ENCODE measurements at regions not wholly inside any gene's neighbourhood (a gene's known extent, or its start where the extent isn't known, plus 50 kb on each side); places are given as distances from the start of the nearest gene placed in this dataset.
"Not testable (repeated sequence)": the region's sequence is repeated elsewhere in the genome, so short reads cannot be mapped to it uniquely, and the experiment has no call there.

GRCh38 chr13:44678197-44678596 lies 102.1 kb upstream of the TSC22D1 start:
- Histone ChIP-seq H3K9ac (ENCODE audit: low read length) (no peak overlapping the region), H3K36me3 (ENCODE audit: control insufficient read depth, insufficient read depth, low read length, severe bottlenecking) (no peaks in the 10 kb centered on the region), H3K4me3 (ENCODE audit: low read length) (no peak overlapping the region), H3K27me3 (replicated peaks; ENCODE audit: control insufficient read depth, insufficient read depth, low read length) (no peaks in the 10 kb centered on the region), H3K9me3 (ENCODE audit: control insufficient read depth, low read length) (no peaks in the 10 kb centered on the region), H3K4me1 (ENCODE audit: control insufficient read depth, insufficient read depth, low read length) (peaks cover 19% of the 10 kb centered on the region)
- DNase-seq (ENCODE audit: low read depth): no peak

DNA sequence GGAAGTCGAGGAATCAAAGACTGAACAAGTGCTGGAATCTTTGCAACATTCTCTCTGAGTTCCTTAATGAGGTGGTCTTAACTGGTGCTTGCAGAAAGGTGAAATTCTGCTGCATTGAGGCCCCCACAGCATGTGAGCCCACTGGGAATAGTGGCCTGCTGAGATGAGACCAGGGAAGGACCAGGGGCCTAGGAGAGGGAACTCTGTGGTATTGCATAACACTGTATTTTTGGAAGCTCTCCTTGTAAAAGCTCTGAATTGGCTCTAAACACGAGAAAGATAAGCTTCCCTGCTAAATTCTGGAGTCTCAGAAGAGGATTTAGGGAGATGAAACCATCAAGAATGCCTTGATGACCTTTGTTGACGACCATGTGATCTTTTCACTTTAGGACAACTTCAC lies 100.4 kb upstream of the TSC22D1 start:
- peak; percentile 28 for DNase-seq (ENCODE audit: low read depth)
- Histone ChIP-seq H3K4me3 (ENCODE audit: low read length) (no peak overlapping the region), H3K27me3 (replicated peaks; ENCODE audit: control insufficient read depth, insufficient read depth, low read length) (no peaks in the 10 kb centered on the region), H3K4me1 (ENCODE audit: control insufficient read depth, insufficient read depth, low read length) (peaks cover 19% of the 10 kb centered on the region), H3K9ac (ENCODE audit: low read length) (no peak overlapping the region), H3K36me3 (ENCODE audit: control insufficient read depth, insufficient read depth, low read length, severe bottlenecking) (no peaks in the 10 kb centered on the region), H3K9me3 (ENCODE audit: control insufficient read depth, low read length) (no peaks in the 10 kb centered on the region)

- Histone ChIP-seq H3K36me3 (ENCODE audit: control insufficient read depth, insufficient read depth, low read length, severe bottlenecking) (no peaks in the 10 kb centered on the region), H3K27me3 (replicated peaks; ENCODE audit: control insufficient read depth, insufficient read depth, low read length) (no peaks in the 10 kb centered on the region), H3K9me3 (ENCODE audit: control insufficient read depth, low read length) (peaks cover 6% of the 10 kb centered on the region), H3K4me1 (ENCODE audit: control insufficient read depth, insufficient read depth, low read length) (peaks cover 28% of the 10 kb centered on the region), H3K4me3 (ENCODE audit: low read length) (no peak overlapping the region), H3K9ac (ENCODE audit: low read length) (no peak overlapping the region)
- no peak for DNase-seq (ENCODE audit: low read depth)
These were observed 93.4 kb upstream of the TSC22D1 start for GRCh38 chr13:44669534-44669933.

GRCh38 chr13:44668688-44669087 lies 92.6 kb upstream of the TSC22D1 start:
- peak overlapping the region; percentile 50 for H3K9ac ChIP-seq (ENCODE audit: low read length)

DNA sequence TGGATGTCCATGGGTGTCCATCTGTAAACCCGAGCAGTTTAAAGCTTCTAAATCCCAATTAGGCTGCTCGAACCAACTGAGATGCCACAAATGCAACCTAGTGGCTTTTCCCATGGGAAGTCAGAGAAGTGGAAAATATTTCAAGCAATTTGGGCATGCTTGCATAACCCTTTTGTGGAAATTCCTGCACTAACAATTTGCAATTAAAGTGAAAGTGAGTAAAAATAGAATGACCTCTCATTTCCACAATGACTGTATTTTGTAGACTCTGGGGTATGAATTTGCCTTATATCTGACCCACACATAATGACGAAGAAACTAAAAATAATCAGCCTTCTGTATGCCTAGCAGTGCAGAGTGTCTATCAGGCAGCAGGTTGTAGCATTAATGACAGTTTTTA lies 91.8 kb upstream of the TSC22D1 start:
- peak; percentile 84 for DNase-seq (ENCODE audit: low read depth)

More at GRCh38 chr13:44668688-44669087, 92.6 kb upstream of the TSC22D1 start:
- Histone ChIP-seq H3K4me1 (ENCODE audit: control insufficient read depth, insufficient read depth, low read length) (peaks cover 28% of the 10 kb centered on the region), H3K36me3 (ENCODE audit: control insufficient read depth, insufficient read depth, low read length, severe bottlenecking) (no peaks in the 10 kb centered on the region), H3K4me3 (ENCODE audit: low read length) (peak overlapping the region; percentile 61), H3K27me3 (replicated peaks; ENCODE audit: control insufficient read depth, insufficient read depth, low read length) (no peaks in the 10 kb centered on the region), H3K9me3 (ENCODE audit: control insufficient read depth, low read length) (peaks cover 6% of the 10 kb centered on the region)
- peak; percentile 67 for DNase-seq (ENCODE audit: low read depth)

DNA sequence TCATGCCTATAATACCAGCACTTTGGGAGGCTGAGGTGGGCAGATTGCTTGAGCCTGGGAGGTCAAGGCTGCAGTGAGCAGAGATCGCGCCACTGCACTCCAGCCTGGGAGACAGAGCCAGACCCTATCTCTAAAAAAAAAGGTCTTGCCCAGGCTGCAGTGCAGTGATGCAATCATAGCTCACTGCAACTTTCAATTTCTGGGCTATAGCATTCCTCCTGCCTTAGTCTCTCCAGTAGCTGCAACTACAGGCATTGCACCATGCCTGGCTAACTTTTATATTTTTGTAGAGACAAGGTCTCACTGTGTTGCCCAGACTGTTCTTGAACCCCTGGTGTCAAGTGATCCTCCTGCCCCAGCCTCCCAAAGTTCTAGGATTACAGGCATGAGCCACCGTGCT lies 90.4 kb upstream of the TSC22D1 start:
- H3K9me3 ChIP-seq (ENCODE audit: control insufficient read depth, low read length); H3K36me3 ChIP-seq (ENCODE audit: control insufficient read depth, insufficient read depth, low read length, severe bottlenecking); H3K4me3 ChIP-seq (ENCODE audit: low read length); H3K9ac ChIP-seq (ENCODE audit: low read length); H3K27me3 ChIP-seq (replicated peaks; ENCODE audit: control insufficient read depth, insufficient read depth, low read length): not testable (repeated sequence)
- peak; percentile 79 for DNase-seq (ENCODE audit: low read depth)
- H3K4me1 ChIP-seq (ENCODE audit: control insufficient read depth, insufficient read depth, low read length): peaks cover 28% of the 10 kb centered on the region

More for the DNA sequence above, 91.8 kb upstream of the TSC22D1 start:
- Histone ChIP-seq H3K4me3 (ENCODE audit: low read length) (peak overlapping the region; percentile 61), H3K27me3 (replicated peaks; ENCODE audit: control insufficient read depth, insufficient read depth, low read length) (no peaks in the 10 kb centered on the region), H3K9me3 (ENCODE audit: control insufficient read depth, low read length) (peaks cover 6% of the 10 kb centered on the region), H3K4me1 (ENCODE audit: control insufficient read depth, insufficient read depth, low read length) (peaks cover 28% of the 10 kb centered on the region), H3K36me3 (ENCODE audit: control insufficient read depth, insufficient read depth, low read length, severe bottlenecking) (no peaks in the 10 kb centered on the region), H3K9ac (ENCODE audit: low read length) (peak overlapping the region; percentile 50)

DNA sequence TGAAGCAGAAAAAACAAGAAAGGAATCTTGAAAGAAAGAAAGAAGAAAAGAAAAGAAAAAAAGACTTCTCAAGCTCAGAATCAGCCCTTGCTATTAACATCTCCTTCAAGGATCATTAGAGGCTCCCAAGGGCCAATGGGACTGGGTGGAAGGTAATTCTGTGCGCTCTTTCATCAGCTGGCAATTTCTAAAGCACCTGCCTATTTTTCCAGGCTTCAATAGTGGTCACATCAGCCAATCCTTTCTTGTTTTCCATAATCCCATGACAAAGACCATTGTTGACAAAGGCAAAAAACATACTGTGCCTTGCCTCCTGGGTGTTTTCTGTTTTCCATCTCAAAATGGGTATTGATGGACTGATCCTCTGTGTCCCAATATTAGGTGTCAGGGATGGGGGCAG lies 88.2 kb upstream of the TSC22D1 start:
- H3K4me1 ChIP-seq (ENCODE audit: control insufficient read depth, insufficient read depth, low read length): peaks cover 23% of the 10 kb centered on the region
- H3K9me3 ChIP-seq (ENCODE audit: control insufficient read depth, low read length): no peaks in the 10 kb centered on the region
- H3K27me3 ChIP-seq (replicated peaks; ENCODE audit: control insufficient read depth, insufficient read depth, low read length): no peaks in the 10 kb centered on the region
- H3K4me3 ChIP-seq (ENCODE audit: low read length): no peak overlapping the region
- DNase-seq (ENCODE audit: low read depth): no peak
- H3K36me3 ChIP-seq (ENCODE audit: control insufficient read depth, insufficient read depth, low read length, severe bottlenecking): no peaks in the 10 kb centered on the region
- no peak overlapping the region for H3K9ac ChIP-seq (ENCODE audit: low read length)

- Histone ChIP-seq H3K4me1 (ENCODE audit: control insufficient read depth, insufficient read depth, low read length) (peaks cover 9% of the 10 kb centered on the region), H3K9ac (ENCODE audit: low read length) (no peak overlapping the region), H3K4me3 (ENCODE audit: low read length) (no peak overlapping the region), H3K9me3 (ENCODE audit: control insufficient read depth, low read length) (no peaks in the 10 kb centered on the region), H3K36me3 (ENCODE audit: control insufficient read depth, insufficient read depth, low read length, severe bottlenecking) (no peaks in the 10 kb centered on the region), H3K27me3 (replicated peaks; ENCODE audit: control insufficient read depth, insufficient read depth, low read length) (no peaks in the 10 kb centered on the region)
- no peak for DNase-seq (ENCODE audit: low read depth)
These were observed 86.4 kb upstream of the TSC22D1 start for GRCh38 chr13:44662515-44662914.

- H3K27me3 ChIP-seq (replicated peaks; ENCODE audit: control insufficient read depth, insufficient read depth, low read length): no peaks in the 10 kb centered on the region
These were observed 85.8 kb upstream of the TSC22D1 start for GRCh38 chr13:44661936-44662335.

GRCh38 chr13:44660050-44660449 lies 83.9 kb upstream of the TSC22D1 start:
- Histone ChIP-seq H3K4me1 (ENCODE audit: control insufficient read depth, insufficient read depth, low read length) (no peaks in the 10 kb centered on the region), H3K4me3 (ENCODE audit: low read length) (no peak overlapping the region)

More at GRCh38 chr13:44661936-44662335, 85.8 kb upstream of the TSC22D1 start:
- H3K9ac ChIP-seq (ENCODE audit: low read length): no peak overlapping the region
- no peak overlapping the region for H3K4me3 ChIP-seq (ENCODE audit: low read length)
- DNase-seq (ENCODE audit: low read depth): no peak
- H3K9me3 ChIP-seq (ENCODE audit: control insufficient read depth, low read length): no peaks in the 10 kb centered on the region
- H3K36me3 ChIP-seq (ENCODE audit: control insufficient read depth, insufficient read depth, low read length, severe bottlenecking): no peaks in the 10 kb centered on the region
- H3K4me1 ChIP-seq (ENCODE audit: control insufficient read depth, insufficient read depth, low read length): peaks cover 4% of the 10 kb centered on the region

DNA sequence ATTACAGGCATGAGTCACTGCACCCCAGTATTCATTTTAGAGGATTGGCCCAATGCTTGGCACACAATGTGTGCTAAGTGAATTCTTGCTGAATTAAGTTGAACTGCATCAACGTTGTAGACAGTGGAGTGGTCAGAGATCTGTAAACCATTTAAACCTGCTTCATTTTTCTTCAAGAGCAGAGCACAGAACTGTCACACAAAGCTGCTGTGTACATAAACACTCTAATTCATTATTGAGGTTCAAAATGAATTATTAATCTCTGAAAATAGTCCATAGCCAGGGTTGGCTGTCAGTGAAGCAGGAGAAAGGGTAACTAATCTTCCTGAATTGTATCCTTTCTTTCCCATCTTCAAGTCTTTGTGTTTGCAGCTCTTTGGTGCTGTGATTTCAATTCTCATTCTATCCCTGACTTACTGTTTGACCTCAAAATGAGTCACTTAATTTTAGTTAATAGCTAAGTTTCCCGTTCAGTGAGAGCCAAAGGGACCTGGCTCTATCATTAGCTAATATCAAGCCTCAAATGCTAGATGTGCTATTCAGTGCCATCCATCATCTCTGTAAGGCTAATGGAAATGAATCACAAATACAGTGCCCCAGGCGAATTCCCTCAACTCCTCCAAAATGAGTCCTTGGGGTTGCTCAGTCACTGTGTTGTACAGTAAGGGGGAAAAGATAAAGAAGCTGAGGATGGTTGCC lies 77.0 kb upstream of the TSC22D1 start:
- no peaks in the 10 kb centered on the region for H3K36me3 ChIP-seq (ENCODE audit: control insufficient read depth, insufficient read depth, low read length, severe bottlenecking)
- no peak overlapping the region for H3K9ac ChIP-seq (ENCODE audit: low read length)
- H3K9me3 ChIP-seq (ENCODE audit: control insufficient read depth, low read length): no peaks in the 10 kb centered on the region
- no peak for DNase-seq (ENCODE audit: low read depth)
- peaks cover 29% of the 10 kb centered on the region for H3K4me1 ChIP-seq (ENCODE audit: control insufficient read depth, insufficient read depth, low read length)
- H3K4me3 ChIP-seq (ENCODE audit: low read length): no peak overlapping the region
- H3K27me3 ChIP-seq (replicated peaks; ENCODE audit: control insufficient read depth, insufficient read depth, low read length): no peaks in the 10 kb centered on the region

More at GRCh38 chr13:44660050-44660449, 83.9 kb upstream of the TSC22D1 start:
- no peaks in the 10 kb centered on the region for H3K36me3 ChIP-seq (ENCODE audit: control insufficient read depth, insufficient read depth, low read length, severe bottlenecking)
- H3K27me3 ChIP-seq (replicated peaks; ENCODE audit: control insufficient read depth, insufficient read depth, low read length): no peaks in the 10 kb centered on the region
- no peak overlapping the region for H3K9ac ChIP-seq (ENCODE audit: low read length)
- no peak for DNase-seq (ENCODE audit: low read depth)
- no peaks in the 10 kb centered on the region for H3K9me3 ChIP-seq (ENCODE audit: control insufficient read depth, low read length)

- H3K4me1 ChIP-seq (ENCODE audit: control insufficient read depth, insufficient read depth, low read length): peaks cover 32% of the 10 kb centered on the region
- no peak overlapping the region for H3K4me3 ChIP-seq (ENCODE audit: low read length)
- H3K9me3 ChIP-seq (ENCODE audit: control insufficient read depth, low read length): no peaks in the 10 kb centered on the region
- H3K36me3 ChIP-seq (ENCODE audit: control insufficient read depth, insufficient read depth, low read length, severe bottlenecking): no peaks in the 10 kb centered on the region
- DNase-seq (ENCODE audit: low read depth): no peak
- peak overlapping the region; percentile 41 for H3K9ac ChIP-seq (ENCODE audit: low read length)
- no peaks in the 10 kb centered on the region for H3K27me3 ChIP-seq (replicated peaks; ENCODE audit: control insufficient read depth, insufficient read depth, low read length)
These were observed 76.0 kb upstream of the TSC22D1 start for GRCh38 chr13:44652168-44652567.
